ENCODE measurements at regions not wholly inside any gene's neighbourhood (a gene's known extent, or its start where the extent isn't known, plus 50 kb on each side); places are given as distances from the start of the nearest gene placed in this dataset.

GRCh38 chr17:45581860-45582259 is 91.3 kb upstream of the PLEKHM1 start:
- DNase-seq (ENCODE audit: low read depth, low spot score) (no peak), FAIRE-seq (no peak)
- Histone ChIP-seq H3K4me3 (replicated peaks in 1 of 3; ENCODE audit: insufficient read depth in 1 of 3, low read depth in 1 of 3, low read length in 3 of 3) (no peak overlapping the region), H2AFZ (ENCODE audit: low read depth, low read length) (no peak overlapping the region), H3K36me3 (ENCODE audit: control insufficient read depth in 2 of 2, extremely low read depth in 1 of 2, insufficient read depth in 2 of 2, low read length in 2 of 2) (peaks cover 0 to 6% of the 10 kb centered on the region in 2 experiments), H3K9me3 (replicated peaks; ENCODE audit: control insufficient read depth, insufficient read depth, low read length) (no peaks in the 10 kb centered on the region), H3K4me2 (ENCODE audit: insufficient read depth, low read length) (no peak overlapping the region), H3K79me2 (ENCODE audit: control insufficient read depth, insufficient read depth, low read length) (peaks cover 65% of the 10 kb centered on the region), H3K27ac (ENCODE audit: insufficient read depth, low read depth, low read length) (no peak overlapping the region), H3K4me1 (ENCODE audit: control insufficient read depth, extremely low read depth, insufficient read depth, low read length) (peaks cover 12% of the 10 kb centered on the region), H3K9me1 (replicated peaks; ENCODE audit: control insufficient read depth, extremely low read depth, insufficient read depth, low read length) (no peaks in the 10 kb centered on the region), H4K20me1 (replicated peaks; ENCODE audit: control insufficient read depth, extremely low read depth, insufficient read depth, low read length) (peaks cover 4% of the 10 kb centered on the region), H3K9ac (replicated peaks; ENCODE audit: extremely low read depth, insufficient read depth, low read length) (no peak overlapping the region), H3K27me3 (ENCODE audit: control insufficient read depth in 2 of 2, insufficient read depth in 2 of 2, low read length in 2 of 2) (no peaks in the 10 kb centered on the region)
- POLR2A ChIA-PET = no interaction called here
- dilution Hi-C loops (cut with MboI; ENCODE audit: extremely low pct_ligation_motif_present, low sequenced_read_pairs) = no loop called here
- intact Hi-C loops (cut with micrococcal nuclease) = no loop called here
- TF ChIP-seq MYC (IDR thresholded peaks at IDR 0.05; ENCODE audit: low read depth, low read length) (no peak), EZH2 (IDR thresholded peaks at IDR 0.05; ENCODE audit: borderline replicate concordance, low read depth, low read length, severe bottlenecking) (no peak), GATA2 (IDR thresholded peaks at IDR 0.05; ENCODE audit: insufficient read depth, insufficient read length, low read depth, low read length) (no peak), POLR2AphosphoS5 (IDR thresholded peaks at IDR 0.05; ENCODE audit: insufficient read depth, low read depth, low read length) (no peak), POLR2A (IDR thresholded peaks at IDR 0.05; ENCODE audit: low read depth, low read length) (no peak), FOS (IDR thresholded peaks at IDR 0.05; ENCODE audit: borderline replicate concordance, insufficient read depth, low read length) (no peak), JUN (IDR thresholded peaks at IDR 0.05; ENCODE audit: borderline replicate concordance, insufficient read depth, insufficient read length, low read depth) (no peak)
- TF ChIP-seq, protein P1, sequence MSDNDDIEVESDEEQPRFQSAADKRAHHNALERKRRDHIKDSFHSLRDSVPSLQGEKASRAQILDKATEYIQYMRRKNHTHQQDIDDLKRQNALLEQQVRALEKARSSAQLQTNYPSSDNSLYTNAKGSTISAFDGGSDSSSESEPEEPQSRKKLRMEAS (IDR thresholded peaks at IDR 0.05; ENCODE audit: insufficient read depth, insufficient read length) = no peak
- TF ChIP-seq, protein P2, sequence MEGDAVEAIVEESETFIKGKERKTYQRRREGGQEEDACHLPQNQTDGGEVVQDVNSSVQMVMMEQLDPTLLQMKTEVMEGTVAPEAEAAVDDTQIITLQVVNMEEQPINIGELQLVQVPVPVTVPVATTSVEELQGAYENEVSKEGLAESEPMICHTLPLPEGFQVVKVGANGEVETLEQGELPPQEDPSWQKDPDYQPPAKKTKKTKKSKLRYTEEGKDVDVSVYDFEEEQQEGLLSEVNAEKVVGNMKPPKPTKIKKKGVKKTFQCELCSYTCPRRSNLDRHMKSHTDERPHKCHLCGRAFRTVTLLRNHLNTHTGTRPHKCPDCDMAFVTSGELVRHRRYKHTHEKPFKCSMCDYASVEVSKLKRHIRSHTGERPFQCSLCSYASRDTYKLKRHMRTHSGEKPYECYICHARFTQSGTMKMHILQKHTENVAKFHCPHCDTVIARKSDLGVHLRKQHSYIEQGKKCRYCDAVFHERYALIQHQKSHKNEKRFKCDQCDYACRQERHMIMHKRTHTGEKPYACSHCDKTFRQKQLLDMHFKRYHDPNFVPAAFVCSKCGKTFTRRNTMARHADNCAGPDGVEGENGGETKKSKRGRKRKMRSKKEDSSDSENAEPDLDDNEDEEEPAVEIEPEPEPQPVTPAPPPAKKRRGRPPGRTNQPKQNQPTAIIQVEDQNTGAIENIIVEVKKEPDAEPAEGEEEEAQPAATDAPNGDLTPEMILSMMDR (IDR thresholded peaks at IDR 0.05; ENCODE audit: extremely low read depth in 1 of 2, insufficient read depth in 1 of 2, low read depth in 1 of 2, low read length in 2 of 2) = no peak
- CTCF ChIA-PET = no interaction called here
- no TSS peak for BruUV-seq (replicated peaks)
